Mesenteric fat pad (tissue), 1 donor: ENCODE measurements at regions not wholly inside any gene's neighbourhood (a gene's known extent, or its start where the extent isn't known, plus 50 kb on each side); places are given as distances from the start of the nearest gene placed in this dataset.

Source experiments
- DNase-seq: peaks from one replicate; pipeline ENCODE4 v3.0.0-alpha.2; 2020; ENCODE audit warnings: low spot score
- donor health status: DM: yes; HTN: yes; CAD: no.

DNA sequence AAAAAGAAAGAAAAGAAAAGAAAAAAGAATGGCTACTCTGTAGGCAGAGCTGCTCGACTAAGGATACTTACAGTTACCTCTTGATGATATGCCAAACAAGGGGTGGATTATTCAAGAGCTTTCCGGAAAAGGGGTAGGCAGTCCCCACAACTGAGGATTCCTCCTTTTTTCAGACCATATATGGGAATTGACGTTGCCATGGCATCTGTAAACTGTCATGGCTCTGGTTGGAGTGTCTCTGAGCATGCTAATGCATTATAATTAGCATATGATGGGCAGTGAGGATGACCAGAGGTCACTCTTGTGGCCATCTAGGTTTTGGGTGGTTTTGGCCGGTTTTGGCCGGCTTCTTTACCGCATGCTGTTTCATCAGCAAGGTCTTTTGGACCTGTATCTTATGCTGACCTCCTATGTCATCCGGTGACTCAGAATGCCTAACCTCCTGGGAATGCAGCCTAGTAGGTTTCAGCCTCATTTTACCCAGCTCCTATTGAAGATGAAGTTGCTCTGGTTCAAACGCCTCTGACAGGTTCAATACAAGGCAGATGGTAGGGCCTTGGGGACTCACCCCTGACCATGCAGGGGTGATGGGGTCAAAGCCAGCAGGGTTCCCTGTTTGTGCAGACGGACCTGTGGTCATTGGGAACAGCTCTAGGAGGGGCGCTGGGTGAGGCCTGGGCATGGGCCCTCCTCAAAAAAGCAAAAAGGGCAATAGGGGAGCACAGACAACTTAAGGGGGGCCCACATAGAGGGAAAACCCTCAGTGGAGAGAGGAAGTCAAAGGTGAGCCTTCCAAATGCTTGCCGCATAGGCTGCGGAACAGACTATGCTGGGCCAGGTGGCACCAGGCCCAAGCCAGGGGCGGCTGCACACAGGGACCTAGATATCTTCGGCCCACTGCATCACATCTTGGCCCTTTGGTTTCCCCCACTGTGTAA lies 251.2 kb upstream of the RAB6C start:
- no peak for DNase-seq

DNA sequence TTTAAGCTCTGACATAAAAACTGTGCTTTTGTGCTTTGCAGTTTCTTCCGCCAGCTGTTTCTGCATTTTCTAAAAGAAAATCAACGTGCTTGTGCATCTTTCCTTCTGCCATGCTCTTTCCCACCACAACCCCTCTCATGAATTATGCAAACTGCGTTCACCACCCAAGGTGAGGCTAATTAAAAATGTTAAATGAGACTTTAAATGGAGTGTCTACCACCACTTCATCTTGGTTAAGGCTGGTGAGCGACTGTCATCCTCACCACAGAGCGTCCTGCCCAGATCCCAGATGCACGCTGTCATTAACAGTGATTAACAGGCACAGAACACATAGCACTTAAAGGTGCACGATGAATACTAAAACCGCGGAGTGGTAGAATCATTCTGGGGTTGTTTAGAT lies 250.5 kb upstream of the RAB6C start:
- DNase-seq = no peak

DNA sequence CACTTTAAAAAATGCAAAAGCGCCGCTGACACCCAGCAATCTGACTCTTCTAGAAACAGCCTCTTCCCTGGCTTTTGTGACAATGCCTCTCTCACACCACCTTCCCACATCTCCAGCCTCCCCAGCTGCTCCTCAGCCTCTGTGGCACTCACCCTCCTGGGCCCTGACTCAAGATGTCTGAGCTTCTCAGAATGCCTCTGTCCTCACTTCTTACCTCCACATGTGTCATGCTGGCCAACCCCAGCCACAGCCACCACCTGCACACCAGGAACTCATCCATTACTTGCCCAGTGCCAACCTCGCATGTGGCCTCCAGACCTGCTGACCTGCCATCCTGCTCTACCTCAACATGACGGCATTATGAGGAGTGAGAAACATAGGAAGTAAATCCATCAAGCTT lies 249.8 kb upstream of the RAB6C start:
- no peak for DNase-seq

DNA sequence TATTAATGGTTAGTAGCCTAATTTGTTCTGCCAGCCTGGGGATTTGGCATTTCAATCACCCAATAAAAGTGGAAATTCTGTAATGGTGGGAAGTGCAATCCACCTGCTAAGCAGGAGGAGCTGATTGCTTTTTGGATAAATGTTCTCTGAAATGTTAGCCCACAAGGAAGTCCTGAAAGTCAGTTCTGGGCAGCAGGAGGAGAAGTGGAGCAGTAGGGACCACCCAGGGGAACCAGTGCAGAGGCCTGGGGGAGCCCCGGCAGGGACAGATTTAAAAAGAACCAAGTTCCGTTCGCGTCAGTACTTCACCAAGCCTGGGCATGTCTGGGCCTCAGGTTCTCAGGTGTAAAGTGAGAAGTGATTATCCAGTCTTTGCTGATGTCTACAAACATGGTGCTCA lies 248.5 kb upstream of the RAB6C start:
- DNase-seq = no peak

DNA sequence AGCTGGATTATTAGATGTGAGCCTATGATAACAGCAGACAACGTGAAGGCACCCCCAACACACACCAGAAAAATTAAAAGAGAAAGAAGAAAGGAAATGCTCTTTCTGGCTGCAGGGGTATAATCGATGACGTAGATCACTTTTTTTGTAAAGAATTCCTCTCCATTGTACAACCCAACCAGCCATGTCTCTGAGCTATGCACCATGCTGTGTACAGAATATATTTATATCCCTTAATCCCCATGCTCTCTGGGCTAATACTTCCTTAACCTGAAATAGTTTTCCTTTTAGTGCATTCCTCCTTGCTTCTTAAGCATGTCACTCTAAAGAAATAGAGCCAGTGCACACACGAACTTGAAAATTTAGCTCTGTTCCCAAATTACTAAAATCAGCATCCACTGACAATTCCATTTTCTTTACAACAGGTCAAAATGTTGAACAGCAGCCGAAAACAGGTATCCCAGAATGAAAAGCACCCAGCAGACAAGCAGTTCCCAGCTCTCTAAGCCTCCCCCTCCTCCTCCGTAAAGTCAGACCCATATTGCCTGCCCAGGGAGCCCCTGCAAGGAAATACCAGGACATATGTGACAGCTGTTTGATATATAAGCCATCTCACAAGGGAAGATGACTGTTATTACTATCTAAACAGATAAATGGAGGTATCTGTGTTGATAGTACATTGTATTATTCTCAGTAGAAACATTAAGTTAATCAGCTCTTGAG lies 247.4 kb upstream of the RAB6C start:
- DNase-seq = no peak

DNA sequence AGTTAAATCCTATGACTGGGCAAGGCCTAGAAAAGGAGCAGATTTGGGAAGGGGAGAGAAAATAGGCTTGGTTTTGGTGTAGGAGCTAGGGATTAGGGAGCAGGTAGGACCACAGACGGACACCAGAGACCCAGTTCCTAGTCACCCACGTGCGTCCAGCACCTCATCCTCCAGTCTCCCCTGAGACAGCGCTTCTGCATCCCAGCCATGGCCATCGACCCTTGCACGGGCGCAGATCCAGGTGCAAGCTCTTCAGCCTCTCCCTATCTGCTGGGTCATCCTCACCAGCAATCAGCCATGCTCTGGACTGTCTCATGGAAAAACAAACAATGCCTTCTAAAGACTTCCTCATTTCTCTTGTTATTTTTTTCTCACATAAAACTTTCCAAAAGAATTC lies 246.8 kb upstream of the RAB6C start:
- no peak for DNase-seq

DNA sequence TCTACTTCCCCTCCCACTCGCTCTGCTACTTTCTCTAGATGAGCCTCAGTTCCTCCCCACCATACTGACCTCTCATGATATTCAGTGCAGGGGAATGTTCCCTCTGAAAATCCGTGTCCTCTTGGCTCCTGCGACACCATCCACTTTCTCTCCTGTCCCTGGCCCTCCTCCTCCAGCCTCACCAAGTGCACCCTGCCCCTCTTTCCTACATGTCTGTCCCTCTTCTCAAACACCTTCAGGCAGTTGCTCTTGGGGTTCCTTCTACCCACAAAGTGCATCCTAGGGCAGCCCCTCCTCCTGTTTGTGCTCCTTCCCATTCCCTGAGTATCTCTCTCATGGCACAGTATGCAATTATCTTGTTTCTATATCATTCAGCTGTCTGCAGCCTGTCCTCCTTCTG lies 246.4 kb upstream of the RAB6C start:
- no peak for DNase-seq

DNA sequence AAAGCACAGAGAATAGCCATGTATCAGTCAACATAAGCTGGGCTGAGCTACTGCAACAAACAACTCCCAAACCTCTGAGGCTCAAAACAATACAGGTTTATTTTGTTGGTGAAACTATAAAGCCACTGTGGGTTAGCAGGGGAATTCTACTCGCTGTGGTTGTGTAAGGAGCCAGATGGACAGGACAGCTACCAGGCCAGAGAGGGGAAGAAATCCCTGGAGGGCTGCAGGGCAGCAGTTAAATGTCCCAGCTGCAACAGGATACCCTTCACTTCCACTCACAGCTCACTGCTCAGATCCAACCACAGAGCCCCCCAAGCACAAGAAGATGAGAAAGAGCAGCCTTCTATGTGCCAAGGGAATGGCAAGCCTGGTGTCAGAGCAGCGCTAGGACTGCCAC lies 245.9 kb upstream of the RAB6C start:
- DNase-seq = no peak

DNA sequence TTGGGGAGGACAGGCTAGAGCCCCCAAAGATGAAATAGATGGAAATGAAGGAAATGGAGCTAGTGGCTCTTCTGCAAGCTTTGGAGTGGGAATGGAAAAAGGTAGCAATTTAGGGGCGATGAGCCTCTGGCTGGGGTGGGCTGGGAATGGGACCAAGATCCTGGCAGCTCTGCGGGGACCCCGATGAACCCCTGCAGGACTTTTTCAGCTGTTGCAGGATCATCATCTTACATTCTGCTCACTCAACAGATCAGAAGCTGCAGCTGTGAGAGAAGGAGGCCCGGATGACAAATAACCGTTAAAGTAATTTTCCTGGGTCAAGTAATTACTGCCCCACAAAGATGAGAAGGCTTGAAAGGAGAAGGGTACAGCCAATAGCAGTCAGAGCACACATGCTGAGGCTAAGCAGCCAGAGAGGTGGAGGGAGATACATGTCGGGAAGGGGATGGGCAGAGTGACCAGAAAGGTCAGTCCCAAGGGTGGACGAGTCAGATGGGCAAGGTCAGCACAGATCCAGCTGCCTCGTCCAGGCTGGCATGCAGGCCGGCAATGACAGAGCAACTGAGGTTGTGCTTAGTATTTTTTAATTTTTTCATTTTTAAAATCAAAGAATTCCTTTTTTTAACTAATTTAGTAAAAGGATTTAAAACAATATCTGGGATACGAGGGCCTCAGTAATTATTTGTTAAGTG lies 245.0 kb upstream of the RAB6C start:
- DNase-seq = peak; percentile 69

DNA sequence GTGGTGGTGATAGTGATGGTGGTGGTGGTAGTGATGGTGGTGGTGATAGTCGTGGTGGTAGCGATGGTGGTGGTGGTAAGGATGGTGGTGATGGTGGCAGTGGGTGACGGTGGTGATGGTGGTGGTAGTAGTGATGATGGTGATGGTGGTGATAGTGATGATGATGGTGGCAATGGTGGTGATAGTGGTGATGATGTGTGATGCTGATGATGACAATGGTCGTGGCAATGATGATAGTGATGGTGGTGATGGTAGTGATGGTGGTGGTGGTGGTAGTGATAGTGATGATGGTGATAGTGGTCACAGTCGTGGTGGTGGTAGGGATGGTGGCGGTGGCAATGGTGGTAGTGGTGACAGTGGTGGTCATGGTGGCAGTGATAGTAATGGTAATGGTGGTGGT lies 243.9 kb upstream of the RAB6C start:
- DNase-seq = no peak

DNA sequence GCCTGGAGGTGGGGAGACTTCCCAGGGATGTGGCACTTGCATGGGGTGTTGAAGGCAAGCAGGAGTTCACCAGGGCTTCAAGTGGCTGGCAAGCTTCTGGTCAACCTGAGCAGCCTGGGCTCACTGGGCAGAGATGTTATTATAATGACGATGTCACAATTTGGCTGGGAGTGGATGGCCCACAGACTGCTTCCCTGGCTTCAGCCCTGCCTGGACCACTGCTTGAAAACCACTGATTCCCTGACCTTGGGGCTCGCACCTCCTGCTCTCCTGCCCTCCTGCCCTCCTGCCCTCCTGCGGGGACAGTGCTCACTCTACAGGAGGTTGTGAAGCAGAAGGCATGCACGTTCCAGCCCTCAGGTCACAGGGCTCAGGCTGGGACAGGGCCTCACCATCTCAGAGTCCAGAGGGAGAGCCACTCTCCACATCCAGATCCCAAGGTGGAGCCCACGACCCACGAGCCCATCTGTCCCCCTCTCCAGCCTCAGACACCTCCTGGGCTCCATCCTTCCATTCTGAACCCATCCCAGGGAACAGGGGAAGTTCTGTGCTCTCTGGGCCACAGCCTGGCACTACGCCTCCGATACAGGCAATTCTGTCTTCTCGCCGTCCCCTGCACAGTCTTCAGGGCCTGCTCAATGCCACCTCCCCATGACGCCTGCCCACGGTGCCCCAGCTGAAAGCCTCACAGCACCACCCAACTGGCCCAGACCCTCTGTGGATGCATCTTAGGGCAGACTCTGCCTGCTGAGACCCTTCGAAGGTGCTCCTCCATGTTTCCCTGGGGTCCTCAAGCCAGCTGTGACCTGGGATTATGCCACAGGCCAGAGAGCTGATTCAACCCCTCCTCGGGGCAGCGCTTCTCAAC lies 241.6 kb upstream of the RAB6C start:
- DNase-seq = no peak

DNA sequence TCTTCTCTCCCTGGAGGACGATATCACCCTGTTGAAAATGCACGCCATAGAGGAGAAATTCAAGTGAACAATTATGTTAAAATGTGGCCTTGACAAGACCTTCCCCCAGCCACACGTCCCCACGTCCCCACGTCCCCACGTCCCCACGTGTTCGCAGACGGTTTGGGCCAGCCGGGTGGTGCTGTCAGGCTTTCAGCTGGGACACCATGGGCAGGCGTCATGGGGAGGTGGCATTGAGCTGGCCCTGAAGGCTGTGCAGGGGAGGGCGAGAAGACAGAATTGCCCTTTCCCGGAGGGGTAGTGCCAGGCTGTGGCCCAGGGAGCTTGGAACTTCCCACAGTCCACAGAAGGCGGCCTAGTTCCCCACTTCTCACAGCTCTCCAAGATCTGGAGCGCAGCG lies 240.7 kb upstream of the RAB6C start:
- no peak for DNase-seq

DNA sequence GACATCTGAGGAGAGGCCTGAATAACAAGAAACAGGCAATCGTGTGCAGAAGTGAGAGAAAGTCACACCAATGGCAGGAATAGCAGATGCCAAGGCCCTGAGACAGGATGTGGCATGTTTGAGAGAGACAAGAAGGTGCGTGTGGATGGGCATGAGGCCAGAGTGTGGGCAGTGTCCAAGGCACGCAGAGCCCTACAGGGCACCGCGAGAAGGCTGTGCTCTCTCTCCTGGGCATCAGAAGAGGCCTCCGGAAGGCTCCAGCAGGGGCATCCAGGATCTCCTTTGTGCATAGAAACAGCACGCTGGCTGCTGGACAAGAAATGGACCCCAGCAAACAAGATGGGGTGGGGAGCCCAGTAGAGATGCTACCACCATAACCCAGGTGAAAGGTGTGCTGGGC lies 239.0 kb upstream of the RAB6C start:
- peak; percentile 74 for DNase-seq

DNA sequence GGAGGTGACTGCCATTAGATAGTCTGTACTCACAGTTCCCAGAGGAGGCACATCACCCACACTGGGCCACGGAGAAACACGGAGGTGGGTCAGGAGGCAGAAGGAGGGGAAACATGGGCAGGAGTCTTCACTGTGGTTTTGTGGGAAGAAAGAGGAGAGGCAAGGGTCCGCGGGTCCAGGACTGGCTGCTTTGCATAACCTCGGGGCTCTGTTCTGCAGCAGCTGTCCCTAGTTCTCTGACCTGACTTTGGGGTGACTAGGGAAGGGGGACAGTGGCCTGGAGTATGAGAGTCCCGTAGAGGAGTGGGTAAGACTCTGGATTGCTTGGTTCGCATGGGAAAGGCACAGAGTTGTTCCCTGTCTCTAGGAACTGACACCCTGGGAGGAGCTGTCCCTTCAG lies 238.3 kb upstream of the RAB6C start:
- DNase-seq = peak; percentile 68

DNA sequence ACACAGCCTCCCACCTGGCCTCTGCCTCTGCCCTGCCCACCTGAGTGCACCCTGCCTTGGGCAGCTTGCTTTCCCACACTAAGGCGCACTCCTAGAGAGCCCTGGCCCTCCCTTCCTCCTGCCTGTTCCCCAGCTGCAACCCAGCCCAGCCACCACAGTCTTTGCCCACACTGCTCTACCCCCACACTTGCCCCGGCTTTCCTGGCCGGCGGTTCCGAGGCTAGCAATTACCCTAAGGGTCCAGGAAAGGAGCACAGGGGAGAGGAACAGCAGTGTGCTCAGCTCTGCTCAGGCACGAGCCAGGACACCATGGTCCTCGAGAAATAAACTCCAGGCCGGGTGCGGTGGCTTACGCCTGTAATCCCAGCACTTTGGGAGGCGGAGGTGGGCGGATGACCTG lies 237.8 kb upstream of the RAB6C start:
- DNase-seq = peak; percentile 83

DNA sequence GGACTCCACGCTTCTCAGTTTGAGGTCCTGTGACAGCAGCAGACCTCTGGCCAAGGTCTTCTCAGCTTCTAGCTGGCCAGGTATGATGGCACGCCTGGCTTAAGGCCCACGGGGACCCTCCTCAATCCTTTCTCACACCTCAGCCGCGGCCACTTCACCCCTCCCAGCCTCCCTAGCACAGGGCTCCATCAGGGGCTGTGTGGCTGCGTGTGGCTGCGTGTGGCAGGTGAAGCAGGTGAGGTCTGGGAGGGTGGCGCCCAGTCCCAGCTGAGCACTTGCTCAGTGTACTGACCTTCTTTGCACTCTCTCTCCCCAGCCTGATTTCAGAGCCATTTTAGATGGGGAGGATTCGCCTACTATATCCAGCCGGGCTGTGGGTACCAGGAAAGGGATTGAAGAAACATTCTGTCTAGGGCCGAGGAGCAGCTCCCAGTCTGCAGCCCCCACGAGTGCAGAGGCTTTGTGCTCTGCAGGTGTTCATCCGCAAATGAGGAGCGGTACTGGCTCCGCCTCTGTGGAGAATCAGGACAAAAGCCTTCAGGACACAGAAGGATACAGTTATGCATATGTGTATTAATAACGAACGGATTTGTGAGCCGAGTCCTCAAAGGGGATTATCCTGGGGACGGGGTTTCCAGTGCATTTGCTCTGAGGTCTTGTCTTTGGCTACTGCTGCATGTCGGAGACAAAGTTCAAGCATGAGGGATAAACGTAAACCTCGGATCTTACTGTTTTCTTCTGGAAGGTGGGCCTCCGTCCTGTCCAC lies 236.9 kb upstream of the RAB6C start:
- peak; percentile 71 for DNase-seq

DNA sequence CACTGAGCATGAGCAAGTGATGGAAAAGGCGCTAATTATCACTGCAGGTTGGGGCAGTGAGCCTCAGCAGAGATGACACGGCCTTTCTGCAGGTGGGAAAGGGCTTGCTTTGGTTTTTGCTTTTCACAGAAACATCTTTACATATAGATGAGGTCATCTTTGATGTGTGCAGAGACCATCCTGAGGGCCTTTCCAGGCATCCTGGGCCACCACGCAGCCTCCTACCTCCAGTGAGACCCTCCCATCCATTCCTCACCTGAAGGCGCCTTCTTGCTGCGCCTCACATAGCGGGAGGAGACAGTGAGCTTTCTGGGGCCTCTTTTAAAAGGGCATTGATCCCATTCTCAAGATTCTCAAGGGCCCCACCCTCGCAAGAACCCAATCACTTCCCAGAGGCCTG lies 235.3 kb upstream of the RAB6C start:
- DNase-seq = peak; percentile 22

DNA sequence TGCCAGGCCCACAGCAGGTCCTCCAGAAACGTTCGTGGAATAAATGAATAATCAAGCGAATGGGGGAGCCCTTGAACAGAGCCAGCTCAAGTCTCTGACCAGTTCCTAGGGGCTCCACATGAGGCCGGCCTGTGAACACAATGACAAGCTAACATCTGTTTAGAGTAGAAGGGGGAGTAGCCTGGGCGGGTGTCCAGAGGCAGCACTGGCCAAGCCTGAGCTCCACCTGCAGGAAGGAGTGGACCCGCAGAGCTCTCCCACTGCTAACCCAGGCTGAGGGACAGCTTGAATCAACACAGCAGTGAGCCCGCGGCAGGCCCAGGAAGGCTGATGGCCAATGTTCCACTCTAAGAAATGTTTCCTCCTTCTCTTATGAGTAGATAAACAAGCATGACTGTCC lies 234.8 kb upstream of the RAB6C start:
- DNase-seq = peak; percentile 77

DNA sequence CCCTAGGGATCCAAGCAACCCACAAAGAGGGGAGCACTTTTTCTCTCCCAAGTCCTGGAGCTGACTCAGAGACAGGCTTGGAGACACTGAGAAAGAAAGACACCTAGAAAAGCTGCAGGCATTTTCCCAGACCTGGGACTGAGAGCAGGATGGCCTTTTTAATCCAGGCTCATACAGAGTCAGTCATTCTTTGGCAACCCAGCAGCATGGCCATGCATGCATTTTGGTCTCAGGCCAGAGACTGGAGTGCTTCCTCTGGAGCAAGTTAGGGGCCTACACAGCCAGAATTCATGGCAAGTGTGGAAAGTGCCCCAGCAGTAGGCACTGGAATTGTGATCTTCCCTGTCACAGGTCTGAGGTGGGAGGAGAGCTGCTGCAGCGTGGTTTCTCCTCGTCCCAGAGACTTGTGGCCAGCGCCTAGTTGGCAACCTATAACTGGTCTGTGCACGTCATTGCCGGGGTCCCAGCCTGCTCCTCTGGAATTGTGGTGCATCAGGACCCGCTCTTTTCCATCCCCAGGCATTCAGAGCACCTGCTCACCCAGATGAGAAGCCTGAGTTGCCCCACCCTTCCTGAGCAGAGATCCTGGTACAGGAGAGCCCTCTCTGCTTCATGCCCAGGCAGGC lies 231.9 kb upstream of the RAB6C start:
- DNase-seq = peak; percentile 60

DNA sequence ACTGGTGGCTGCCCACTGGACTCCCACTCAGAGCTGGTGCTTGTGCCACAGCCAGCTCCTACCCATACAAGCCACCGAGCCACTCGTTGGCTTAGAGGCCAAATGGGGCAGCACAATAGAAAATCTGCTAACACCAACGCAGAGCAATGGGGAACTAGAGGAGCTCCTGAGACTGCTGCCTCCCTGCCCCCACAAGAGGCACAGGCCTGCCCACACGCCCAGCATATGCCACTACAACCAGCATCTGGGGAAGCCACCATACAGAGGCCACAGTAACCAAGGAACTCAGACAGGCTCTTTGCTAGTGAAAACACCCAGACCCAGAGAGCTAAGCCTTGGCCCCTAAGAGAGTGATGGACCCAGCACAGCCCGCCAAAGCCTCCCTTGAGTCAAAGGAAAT lies 231.2 kb upstream of the RAB6C start:
- DNase-seq = no peak
